Bronchial epithelial cell (primary cell): ENCODE measurements at regions not wholly inside any gene's neighbourhood (a gene's known extent, or its start where the extent isn't known, plus 50 kb on each side); places are given as distances from the start of the nearest gene placed in this dataset.

Source experiments
- DNase-seq: peaks from one replicate; pipeline ENCODE4 v3.0.0-alpha.2; 2010; ENCODE audit warnings: low read depth
- FAIRE-seq: peaks from 2 replicates; lab custom pipeline; 2011; peaks lifted over from hg19 to GRCh38; lab: Jason Lieb, UNC
- H3K27me3 ChIP-seq: 2 replicates; pipeline ENCODE4 v1.5.1; 2011; ENCODE audit warnings: low read length; ENCODE audit not compliant: control insufficient read depth, insufficient read depth
- H3K36me3 ChIP-seq: 2 replicates; pipeline ENCODE4 v1.5.1; 2011; ENCODE audit warnings: low read length; ENCODE audit not compliant: control insufficient read depth, insufficient read depth
- H3K4me3 ChIP-seq: 2 replicates; pipeline ENCODE4 v1.5.1; 2011; ENCODE audit warnings: mild to moderate bottlenecking, low read depth, low read length, control low read depth
- CTCF ChIP-seq: IDR thresholded peaks from 2 replicates; pipeline ENCODE4 v1.5.1; 2011; ENCODE audit warnings: mild to moderate bottlenecking, moderate library complexity, low read length, control low read depth, inconsistent platforms; ENCODE audit not compliant: insufficient read depth, severe bottlenecking

GRCh38 chr5:99686538-99686937 is 757.7 kb upstream of the CHD1 start:
- H3K27me3 ChIP-seq: no peaks in the 10 kb centered on the region
- DNase-seq (no peak), FAIRE-seq (no peak)
- H3K4me3 ChIP-seq: no peak overlapping the region
- TF ChIP-seq CTCF: no peak
- H3K36me3 ChIP-seq: no peaks in the 10 kb centered on the region

- H3K36me3 ChIP-seq: no peaks in the 10 kb centered on the region
- no peak overlapping the region for H3K4me3 ChIP-seq
- no peak for DNase-seq
- no peaks in the 10 kb centered on the region for H3K27me3 ChIP-seq
- no peak for FAIRE-seq
- TF ChIP-seq CTCF: no peak
These were observed 747.2 kb upstream of the CHD1 start for GRCh38 chr5:99675974-99676373.

GRCh38 chr5:99674101-99674500 is 745.3 kb upstream of the CHD1 start:
- no peak for FAIRE-seq
- no peak for TF ChIP-seq CTCF
- no peaks in the 10 kb centered on the region for H3K27me3 ChIP-seq
- no peak for DNase-seq
- no peaks in the 10 kb centered on the region for H3K36me3 ChIP-seq
- no peak overlapping the region for H3K4me3 ChIP-seq

- DNase-seq (no peak), FAIRE-seq (no peak)
- no peak for TF ChIP-seq CTCF
- no peaks in the 10 kb centered on the region for H3K36me3 ChIP-seq
- no peak overlapping the region for H3K4me3 ChIP-seq
- H3K27me3 ChIP-seq: no peaks in the 10 kb centered on the region
These were observed 736.2 kb upstream of the CHD1 start for GRCh38 chr5:99664972-99665371.

DNA sequence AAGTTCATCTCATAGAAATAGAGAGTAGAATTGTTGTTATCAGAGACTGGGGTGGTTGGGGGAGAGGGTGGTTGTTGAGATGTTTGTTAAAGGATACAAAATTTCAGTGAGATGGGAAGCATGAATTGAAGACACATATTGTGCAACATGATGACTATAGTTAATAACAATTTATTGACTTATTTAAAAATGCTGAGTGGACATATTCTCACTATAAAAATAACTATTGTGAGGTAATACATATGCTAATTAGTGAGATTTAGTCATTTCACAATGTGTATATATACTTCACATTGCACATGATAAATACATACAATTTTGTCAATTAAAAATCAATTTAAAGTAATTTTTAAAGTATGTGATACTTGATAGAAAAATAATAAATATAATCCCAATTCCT is 722.5 kb upstream of the CHD1 start:
- Histone ChIP-seq H3K36me3 (no peaks in the 10 kb centered on the region), H3K27me3 (no peaks in the 10 kb centered on the region), H3K4me3 (no peak overlapping the region)
- no peak for TF ChIP-seq CTCF
- DNase-seq (no peak), FAIRE-seq (no peak)

- Histone ChIP-seq H3K4me3 (no peak overlapping the region), H3K36me3 (no peaks in the 10 kb centered on the region), H3K27me3 (no peaks in the 10 kb centered on the region)
- TF ChIP-seq CTCF: no peak
- DNase-seq (no peak), FAIRE-seq (no peak)
These were observed 717.3 kb upstream of the CHD1 start for GRCh38 chr5:99646011-99646647.
